H1 (cell line): ENCODE measurements at regions not wholly inside any gene's neighbourhood (a gene's known extent, or its start where the extent isn't known, plus 50 kb on each side); places are given as distances from the start of the nearest gene placed in this dataset.

Experiments
- BRCA1 ChIP-seq: IDR thresholded peaks from 2 replicates; pipeline ENCODE4 v1.6.1; 2012; ENCODE audit warnings: low read depth, low read length, improper control_type of control experiment
- EZH2 ChIP-seq: fragments of 200-600 bp; sonication (generic); IDR thresholded peaks from 2 replicates; pipeline ENCODE4 v1.7.1; 2012; ENCODE audit warnings: low read depth, mild to moderate bottlenecking, moderate library complexity, low read length, inconsistent platforms; ENCODE audit not compliant: severe bottlenecking
- SIN3A ChIP-seq, 2 experiments: IDR thresholded peaks in 1 of 2; conservative IDR thresholded peaks in 1 of 2; 2 replicates each; pipeline ENCODE4 v1.6.1; 2011 to 2012; ENCODE audit warnings: low read length in 2 of 2, improper control_type of control experiment in 1 of 2, low read depth in 1 of 2, mild to moderate bottlenecking in 1 of 2
- TF ChIP-seq, protein P1 (sequence below): fragments of 300-600 bp; sonication (generic); IDR thresholded peaks from 2 replicates; pipeline ENCODE4 v1.7.1; 2012; ENCODE audit warnings: low read length, moderate library complexity, mild to moderate bottlenecking, inconsistent platforms; ENCODE audit not compliant: insufficient replicate concordance
- TF ChIP-seq, protein P2 (sequence below): IDR thresholded peaks from 2 replicates; pipeline ENCODE4 v1.6.1; 2011; ENCODE audit warnings: low read length, improper control_type of control experiment
- TF ChIP-seq, protein P3 (sequence below): IDR thresholded peaks from 2 replicates; pipeline ENCODE4 v1.6.1; 2012; ENCODE audit warnings: inconsistent platforms

DNA sequence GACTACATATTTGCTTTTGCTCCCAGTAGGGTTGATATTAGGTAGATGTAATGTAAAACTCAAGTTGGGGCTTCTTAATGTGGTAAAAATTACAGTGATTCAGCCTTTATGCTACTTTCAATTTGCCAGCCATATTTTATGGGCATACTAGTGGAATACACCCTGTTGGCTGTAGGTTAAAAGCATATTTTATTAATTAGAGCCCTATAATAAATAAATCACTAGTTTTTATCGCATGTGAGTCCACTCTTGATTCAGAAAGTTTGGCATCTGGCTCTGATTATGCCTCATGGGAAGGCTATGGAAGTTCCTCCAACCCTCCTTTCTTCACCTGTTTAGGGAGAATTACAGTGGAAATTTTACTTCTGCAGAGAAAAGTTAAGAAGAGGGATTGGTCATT, 390.9 kb downstream of the GATA3 start (continued):
- TF ChIP-seq, protein P1, sequence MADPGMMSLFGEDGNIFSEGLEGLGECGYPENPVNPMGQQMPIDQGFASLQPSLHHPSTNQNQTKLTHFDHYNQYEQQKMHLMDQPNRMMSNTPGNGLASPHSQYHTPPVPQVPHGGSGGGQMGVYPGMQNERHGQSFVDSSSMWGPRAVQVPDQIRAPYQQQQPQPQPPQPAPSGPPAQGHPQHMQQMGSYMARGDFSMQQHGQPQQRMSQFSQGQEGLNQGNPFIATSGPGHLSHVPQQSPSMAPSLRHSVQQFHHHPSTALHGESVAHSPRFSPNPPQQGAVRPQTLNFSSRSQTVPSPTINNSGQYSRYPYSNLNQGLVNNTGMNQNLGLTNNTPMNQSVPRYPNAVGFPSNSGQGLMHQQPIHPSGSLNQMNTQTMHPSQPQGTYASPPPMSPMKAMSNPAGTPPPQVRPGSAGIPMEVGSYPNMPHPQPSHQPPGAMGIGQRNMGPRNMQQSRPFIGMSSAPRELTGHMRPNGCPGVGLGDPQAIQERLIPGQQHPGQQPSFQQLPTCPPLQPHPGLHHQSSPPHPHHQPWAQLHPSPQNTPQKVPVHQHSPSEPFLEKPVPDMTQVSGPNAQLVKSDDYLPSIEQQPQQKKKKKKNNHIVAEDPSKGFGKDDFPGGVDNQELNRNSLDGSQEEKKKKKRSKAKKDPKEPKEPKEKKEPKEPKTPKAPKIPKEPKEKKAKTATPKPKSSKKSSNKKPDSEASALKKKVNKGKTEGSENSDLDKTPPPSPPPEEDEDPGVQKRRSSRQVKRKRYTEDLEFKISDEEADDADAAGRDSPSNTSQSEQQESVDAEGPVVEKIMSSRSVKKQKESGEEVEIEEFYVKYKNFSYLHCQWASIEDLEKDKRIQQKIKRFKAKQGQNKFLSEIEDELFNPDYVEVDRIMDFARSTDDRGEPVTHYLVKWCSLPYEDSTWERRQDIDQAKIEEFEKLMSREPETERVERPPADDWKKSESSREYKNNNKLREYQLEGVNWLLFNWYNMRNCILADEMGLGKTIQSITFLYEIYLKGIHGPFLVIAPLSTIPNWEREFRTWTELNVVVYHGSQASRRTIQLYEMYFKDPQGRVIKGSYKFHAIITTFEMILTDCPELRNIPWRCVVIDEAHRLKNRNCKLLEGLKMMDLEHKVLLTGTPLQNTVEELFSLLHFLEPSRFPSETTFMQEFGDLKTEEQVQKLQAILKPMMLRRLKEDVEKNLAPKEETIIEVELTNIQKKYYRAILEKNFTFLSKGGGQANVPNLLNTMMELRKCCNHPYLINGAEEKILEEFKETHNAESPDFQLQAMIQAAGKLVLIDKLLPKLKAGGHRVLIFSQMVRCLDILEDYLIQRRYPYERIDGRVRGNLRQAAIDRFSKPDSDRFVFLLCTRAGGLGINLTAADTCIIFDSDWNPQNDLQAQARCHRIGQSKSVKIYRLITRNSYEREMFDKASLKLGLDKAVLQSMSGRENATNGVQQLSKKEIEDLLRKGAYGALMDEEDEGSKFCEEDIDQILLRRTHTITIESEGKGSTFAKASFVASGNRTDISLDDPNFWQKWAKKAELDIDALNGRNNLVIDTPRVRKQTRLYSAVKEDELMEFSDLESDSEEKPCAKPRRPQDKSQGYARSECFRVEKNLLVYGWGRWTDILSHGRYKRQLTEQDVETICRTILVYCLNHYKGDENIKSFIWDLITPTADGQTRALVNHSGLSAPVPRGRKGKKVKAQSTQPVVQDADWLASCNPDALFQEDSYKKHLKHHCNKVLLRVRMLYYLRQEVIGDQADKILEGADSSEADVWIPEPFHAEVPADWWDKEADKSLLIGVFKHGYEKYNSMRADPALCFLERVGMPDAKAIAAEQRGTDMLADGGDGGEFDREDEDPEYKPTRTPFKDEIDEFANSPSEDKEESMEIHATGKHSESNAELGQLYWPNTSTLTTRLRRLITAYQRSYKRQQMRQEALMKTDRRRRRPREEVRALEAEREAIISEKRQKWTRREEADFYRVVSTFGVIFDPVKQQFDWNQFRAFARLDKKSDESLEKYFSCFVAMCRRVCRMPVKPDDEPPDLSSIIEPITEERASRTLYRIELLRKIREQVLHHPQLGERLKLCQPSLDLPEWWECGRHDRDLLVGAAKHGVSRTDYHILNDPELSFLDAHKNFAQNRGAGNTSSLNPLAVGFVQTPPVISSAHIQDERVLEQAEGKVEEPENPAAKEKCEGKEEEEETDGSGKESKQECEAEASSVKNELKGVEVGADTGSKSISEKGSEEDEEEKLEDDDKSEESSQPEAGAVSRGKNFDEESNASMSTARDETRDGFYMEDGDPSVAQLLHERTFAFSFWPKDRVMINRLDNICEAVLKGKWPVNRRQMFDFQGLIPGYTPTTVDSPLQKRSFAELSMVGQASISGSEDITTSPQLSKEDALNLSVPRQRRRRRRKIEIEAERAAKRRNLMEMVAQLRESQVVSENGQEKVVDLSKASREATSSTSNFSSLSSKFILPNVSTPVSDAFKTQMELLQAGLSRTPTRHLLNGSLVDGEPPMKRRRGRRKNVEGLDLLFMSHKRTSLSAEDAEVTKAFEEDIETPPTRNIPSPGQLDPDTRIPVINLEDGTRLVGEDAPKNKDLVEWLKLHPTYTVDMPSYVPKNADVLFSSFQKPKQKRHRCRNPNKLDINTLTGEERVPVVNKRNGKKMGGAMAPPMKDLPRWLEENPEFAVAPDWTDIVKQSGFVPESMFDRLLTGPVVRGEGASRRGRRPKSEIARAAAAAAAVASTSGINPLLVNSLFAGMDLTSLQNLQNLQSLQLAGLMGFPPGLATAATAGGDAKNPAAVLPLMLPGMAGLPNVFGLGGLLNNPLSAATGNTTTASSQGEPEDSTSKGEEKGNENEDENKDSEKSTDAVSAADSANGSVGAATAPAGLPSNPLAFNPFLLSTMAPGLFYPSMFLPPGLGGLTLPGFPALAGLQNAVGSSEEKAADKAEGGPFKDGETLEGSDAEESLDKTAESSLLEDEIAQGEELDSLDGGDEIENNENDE = no peak
- TF ChIP-seq BRCA1 (no peak), EZH2 (no peak), SIN3A (conservative IDR thresholded peaks at IDR 0.05 in 1 of 2, IDR thresholded peaks at IDR 0.05 in 1 of 2; ENCODE audit: low read depth in 1 of 2, low read length in 2 of 2) (no peak)
- TF ChIP-seq, protein P2, sequence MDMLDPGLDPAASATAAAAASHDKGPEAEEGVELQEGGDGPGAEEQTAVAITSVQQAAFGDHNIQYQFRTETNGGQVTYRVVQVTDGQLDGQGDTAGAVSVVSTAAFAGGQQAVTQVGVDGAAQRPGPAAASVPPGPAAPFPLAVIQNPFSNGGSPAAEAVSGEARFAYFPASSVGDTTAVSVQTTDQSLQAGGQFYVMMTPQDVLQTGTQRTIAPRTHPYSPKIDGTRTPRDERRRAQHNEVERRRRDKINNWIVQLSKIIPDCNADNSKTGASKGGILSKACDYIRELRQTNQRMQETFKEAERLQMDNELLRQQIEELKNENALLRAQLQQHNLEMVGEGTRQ = no peak
- TF ChIP-seq, protein P3, sequence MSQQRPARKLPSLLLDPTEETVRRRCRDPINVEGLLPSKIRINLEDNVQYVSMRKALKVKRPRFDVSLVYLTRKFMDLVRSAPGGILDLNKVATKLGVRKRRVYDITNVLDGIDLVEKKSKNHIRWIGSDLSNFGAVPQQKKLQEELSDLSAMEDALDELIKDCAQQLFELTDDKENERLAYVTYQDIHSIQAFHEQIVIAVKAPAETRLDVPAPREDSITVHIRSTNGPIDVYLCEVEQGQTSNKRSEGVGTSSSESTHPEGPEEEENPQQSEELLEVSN = no peak
